ENCODE measurements at regions not wholly inside any gene's neighbourhood (a gene's known extent, or its start where the extent isn't known, plus 50 kb on each side); places are given as distances from the start of the nearest gene placed in this dataset.

GRCh38 chr15:47184003-47184907 lies 533.0 kb upstream of the SEMA6D start:
- DNase-seq: peak; percentile 92

DNA sequence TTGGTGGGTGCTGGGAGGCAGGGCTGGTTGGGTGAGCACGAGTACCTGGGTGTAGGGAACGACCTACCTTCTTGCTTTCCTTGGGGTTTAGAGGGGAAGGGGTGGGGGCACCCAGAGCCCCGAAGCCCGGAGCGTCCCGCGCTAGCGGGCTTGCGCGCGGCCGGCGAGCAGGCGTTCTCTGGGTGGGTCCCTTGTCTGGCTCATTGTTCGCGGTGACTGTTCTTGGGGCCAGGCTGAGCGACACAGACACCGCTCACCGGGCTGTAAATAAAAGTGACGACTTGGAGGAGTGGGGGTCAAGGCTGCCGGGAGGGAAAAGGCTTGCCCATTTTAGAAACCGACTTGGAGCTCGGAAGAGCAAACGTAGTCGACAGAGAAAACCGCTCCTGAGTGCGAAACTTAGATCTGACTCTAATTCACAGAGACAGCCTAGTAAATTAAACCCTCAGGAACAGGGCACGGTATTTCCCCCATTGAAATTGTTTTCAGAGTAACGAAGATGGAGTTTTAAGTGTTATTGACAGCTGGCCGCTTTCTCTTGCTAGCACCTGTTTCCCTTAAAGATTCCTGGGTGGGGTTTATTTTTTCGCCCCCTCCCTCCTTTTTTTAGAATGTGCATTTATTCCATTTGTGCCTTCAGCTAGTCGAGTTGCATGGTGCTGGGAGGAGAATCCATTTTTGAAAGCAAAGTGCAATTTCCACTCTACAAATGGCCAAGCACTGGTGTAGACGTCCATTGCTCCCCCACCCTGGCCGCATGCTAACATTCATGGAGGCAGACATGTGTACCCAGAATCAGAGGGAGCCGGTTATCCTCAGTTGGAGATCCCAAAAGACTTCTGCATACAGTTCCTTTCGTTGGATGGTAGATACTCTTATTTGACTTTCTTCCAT lies 532.1 kb upstream of the SEMA6D start:
- peak; percentile 49 for DNase-seq

GRCh38 chr15:47186075-47186474 lies 531.2 kb upstream of the SEMA6D start:
- DNase-seq: no peak

DNA sequence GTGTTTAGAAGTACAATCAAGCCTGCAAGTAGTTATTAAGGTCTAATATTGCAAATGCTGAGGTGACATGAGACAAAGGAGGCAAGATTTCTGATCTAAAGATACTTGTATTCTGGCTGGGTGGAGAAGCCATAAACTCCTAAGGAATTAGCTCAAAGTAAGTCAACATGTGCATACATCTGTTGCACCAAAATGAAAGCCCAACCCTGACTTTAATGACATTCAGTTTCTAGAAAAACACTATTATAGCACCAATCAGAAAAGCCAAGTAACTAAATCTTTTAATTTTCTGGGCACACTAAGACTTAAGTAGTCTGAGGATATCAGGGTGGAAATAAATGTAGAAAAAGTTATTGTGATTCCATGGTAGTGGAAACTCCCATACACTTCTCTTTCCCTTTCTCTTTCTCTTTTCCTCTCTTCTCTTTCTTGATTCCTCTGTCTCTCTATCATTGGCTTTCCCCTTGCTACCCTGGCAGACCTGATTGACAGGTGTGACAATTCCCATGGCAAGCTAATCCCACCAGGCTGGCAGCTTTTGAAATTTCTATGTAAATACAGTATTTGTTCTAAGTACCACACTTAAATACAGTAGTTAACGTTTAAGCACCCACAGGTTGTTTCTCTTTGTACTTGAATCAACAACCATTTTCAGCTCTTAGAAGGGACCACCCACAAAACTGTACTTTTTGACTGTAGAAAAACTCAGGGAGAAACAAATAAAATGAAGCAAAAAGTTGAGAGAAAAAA lies 528.4 kb upstream of the SEMA6D start:
- DNase-seq: no peak

GRCh38 chr15:47194718-47195117 lies 522.6 kb upstream of the SEMA6D start:
- DNase-seq: no peak

DNA sequence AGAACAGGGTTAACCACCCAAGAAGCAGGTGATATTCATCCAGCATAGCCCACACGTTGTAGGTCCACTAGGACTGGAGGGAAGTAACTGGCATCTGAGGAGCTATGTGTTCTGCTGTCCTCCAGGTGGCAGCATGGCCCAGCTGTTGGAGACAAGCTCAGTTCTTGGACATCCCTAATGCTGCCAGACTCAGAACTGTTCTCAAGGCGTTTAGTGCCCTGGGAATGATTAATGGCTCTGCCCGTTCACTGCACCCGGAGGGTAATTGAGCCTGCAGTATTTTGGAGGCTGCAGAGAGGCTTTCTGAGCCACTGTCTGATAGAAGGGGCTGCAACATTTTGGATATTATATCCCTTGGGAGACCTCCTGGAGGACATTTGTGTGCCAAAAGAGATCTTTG lies 521.3 kb upstream of the SEMA6D start:
- peak; percentile 90 for DNase-seq

DNA sequence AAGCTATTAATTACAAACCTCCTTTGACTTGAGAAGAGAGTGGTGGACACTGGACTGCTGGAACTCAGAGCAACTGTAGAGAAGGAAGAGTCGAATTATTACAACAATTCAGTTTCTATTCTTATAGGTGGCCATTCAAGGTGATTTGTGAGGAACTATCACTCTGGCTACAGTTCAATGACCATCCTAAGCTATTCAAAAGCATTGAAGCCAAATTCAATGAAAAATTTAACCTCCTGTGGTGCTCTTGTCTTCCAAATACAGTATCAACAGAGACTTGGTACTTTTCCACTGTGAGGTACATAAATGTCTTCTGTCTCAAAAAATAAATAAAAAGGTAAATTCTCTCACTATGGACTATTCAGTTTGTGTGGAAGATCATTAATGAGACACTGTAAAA lies 513.3 kb upstream of the SEMA6D start:
- no peak for DNase-seq

DNA sequence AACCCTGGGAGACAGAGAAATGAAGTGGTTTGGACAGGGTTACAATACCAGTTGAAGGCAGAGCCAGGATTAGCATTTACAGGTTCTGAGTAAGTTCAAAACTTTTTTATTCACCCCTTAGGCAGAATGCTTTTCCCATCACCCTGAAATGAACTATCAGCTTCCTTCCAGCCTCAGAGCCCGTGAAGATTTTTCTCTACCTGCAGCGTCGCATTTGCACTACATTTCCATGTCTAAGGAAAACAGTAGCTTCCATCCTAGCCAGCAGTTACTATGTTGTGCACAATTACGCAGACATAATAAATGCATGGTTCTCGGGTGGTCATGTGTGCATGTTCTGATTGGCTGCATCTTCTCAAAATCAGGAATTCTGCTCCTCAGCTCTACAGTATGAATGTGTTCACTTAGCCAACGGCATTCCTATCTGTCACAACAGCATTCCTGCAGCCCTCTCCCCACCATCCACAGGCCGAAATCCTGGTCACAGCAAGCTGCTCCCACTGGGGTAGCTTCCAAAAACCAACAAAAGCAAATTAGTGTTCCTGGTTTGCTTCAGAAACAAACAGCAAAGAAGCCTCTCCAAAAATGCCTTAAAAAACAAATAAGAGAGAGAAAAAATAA lies 510.8 kb upstream of the SEMA6D start:
- DNase-seq: no peak

DNA sequence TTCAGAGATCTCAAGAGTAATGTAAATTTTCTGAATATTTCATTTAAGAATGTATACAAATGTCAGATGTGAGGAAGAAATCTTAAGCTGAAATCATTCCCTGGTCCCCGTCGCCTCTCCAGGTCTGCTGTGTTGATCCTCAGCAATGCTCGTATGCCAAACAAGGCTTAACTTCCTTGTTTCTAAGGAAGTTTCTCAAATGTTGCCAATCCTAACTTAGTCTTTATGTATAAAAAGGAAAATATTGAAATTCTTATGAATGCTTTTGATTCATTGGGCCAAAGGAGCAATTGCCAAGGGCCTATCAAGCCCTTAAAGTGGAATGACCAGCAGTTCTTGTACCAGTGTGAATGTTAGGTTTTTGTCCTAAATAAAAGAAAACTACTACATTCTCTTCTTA lies 507.7 kb upstream of the SEMA6D start:
- no peak for DNase-seq

DNA sequence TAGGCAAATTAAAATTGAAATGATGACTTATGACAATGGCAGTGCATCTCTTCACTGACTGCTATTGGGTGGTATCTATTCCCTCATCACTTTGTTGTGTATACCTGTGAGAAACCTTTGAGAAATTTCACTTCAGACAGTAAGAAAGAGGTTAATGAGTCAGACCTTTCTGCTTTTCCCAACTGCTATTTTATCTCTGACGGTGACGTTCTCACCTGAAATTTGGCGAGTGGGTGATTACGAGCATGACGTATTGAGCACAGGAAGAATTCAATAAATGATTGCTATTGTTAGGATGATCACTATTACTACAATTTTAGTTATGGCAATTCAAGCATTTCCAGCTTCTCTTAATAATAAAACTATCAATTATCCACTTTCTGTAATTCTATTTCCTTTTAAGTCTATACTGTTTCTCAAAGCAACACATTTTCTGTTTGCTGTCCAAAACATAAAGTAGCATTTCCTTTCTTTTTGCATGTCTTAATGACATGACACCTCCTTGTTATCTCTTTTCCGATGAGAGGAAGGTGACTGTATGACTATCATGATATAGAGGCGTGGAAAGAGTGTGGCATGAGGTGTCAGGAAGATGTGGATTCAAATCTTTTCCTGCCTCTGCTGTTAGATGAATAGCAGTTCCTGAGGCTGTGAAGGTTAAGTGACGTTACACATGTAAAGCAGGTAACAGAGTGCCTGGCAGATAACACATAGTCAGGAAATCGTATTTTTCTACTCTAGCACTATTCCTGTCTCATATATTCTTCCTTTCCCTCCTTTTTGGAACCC lies 504.9 kb upstream of the SEMA6D start:
- no peak for DNase-seq

- no peak for DNase-seq
These were observed 503.4 kb upstream of the SEMA6D start for GRCh38 chr15:47213883-47214282.

GRCh38 chr15:47218295-47218694 lies 499.0 kb upstream of the SEMA6D start:
- no peak for DNase-seq

GRCh38 chr15:47244361-47244760 lies 472.9 kb upstream of the SEMA6D start:
- DNase-seq: no peak

DNA sequence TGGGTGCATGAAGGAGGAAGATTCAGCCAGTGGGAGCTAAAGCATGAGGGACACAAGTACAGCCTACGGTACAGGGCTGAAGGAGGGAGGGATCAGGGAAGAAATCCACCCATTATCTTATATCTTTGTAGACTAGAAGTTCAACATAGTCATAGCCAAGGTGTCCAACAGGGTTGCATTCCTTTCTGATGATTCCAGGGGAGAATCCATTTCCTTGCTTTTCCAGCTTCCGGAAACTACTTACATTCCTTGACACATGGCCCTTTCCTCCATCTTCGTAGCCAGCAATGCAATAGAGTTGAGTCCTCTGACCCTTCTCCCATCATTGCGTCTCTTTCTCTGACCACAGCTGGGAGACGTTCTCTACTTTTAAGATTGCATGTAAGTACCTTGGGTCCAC lies 471.0 kb upstream of the SEMA6D start:
- DNase-seq: no peak

- peak; percentile 54 for DNase-seq
These were observed 458.8 kb upstream of the SEMA6D start for GRCh38 chr15:47258521-47258920.

- DNase-seq: no peak
These were observed 451.6 kb upstream of the SEMA6D start for GRCh38 chr15:47265686-47266085.

DNA sequence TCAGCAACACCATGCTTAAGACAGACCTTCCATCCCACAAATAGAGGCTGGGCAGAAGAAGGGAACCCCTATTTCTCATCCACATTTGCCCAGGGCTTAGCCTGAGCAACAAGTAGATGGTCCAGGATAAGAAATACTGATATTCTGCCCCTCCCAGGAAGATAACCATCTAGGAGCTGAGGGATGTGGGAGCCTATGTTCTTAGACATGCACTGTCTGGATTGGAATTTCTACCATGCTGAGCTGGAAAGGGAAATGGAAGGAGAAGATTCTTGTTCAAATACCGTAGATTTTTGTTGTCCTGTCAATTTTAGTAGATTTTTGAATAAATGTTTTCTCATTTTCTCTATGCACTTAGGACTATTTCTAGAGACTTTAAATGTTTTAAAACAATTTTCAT lies 450.7 kb upstream of the SEMA6D start:
- no peak for DNase-seq

DNA sequence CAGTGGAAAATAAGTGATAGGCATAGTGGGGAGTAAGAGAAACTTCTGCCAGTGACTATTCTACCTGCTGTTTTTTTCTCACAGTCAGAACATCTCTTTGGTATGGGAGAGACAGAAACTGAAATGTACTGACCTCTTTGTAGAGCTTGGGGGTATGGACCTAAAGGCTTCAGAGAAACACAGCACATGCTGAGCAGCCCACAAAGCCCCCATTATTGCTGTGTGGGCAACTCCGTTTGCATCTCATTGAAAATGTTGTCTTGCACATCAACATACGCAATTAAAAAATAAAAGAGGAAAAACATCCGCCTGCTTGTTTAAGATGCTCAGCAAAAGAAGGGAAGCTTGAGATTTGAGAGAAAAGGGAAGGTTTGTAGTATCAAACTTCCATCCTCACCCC lies 443.4 kb upstream of the SEMA6D start:
- no peak for DNase-seq

- no peak for DNase-seq
These were observed 434.1 kb upstream of the SEMA6D start for GRCh38 chr15:47283246-47283645.

GRCh38 chr15:47288794-47289193 lies 428.5 kb upstream of the SEMA6D start:
- no peak for DNase-seq

GRCh38 chr15:47289656-47290055 lies 427.6 kb upstream of the SEMA6D start:
- DNase-seq: no peak

GRCh38 chr15:47291767-47292166 lies 425.5 kb upstream of the SEMA6D start:
- DNase-seq: no peak
